Stimulated activated effector memory CD8-positive, alpha-beta T cell treated with anti-CD3 and anti-CD28 coated beads, Interleukin-12 subunit alpha, Interleukin-12 subunit beta, amount 100 ng/mL, for 72 hours (primary cell): ENCODE measurements at regions not wholly inside any gene's neighbourhood (a gene's known extent, or its start where the extent isn't known, plus 50 kb on each side); places are given as distances from the start of the nearest gene placed in this dataset.
"Not testable (repeated sequence)": the region's sequence is repeated elsewhere in the genome, so short reads cannot be mapped to it uniquely, and the experiment has no call there.

Experiments used
- ATAC-seq: fragments of 150-1000 bp; cut with Tn5 transposase; 2 replicates; pipeline ENCODE4 v1.10.0; 2021
- DNase-seq, 2 donors: peaks; one replicate each; pipeline ENCODE4 v3.0.0; 2021 to 2022; ENCODE audit warnings: low spot score in 2 of 2
- H3K27ac Mint-ChIP-seq: one replicate; pipeline ENCODE4 v1.8.0; 2022; ENCODE audit warnings: mild to moderate bottlenecking, mixed read lengths
- H3K36me3 Mint-ChIP-seq: one replicate; pipeline ENCODE4 v1.8.0; 2022; ENCODE audit warnings: mild to moderate bottlenecking, mixed read lengths
- H3K4me1 Mint-ChIP-seq: one replicate; pipeline ENCODE4 v1.8.0; 2022; ENCODE audit warnings: mixed read lengths
- H3K4me3 Mint-ChIP-seq: one replicate; pipeline ENCODE4 v1.8.0; 2022; ENCODE audit warnings: mild to moderate bottlenecking, mixed read lengths
- H3K9me3 Mint-ChIP-seq: one replicate; pipeline ENCODE4 v1.8.0; 2022; ENCODE audit warnings: mixed read lengths

- H3K36me3 Mint-ChIP-seq: no peaks in the 10 kb centered on the region
- no peak for ATAC-seq
- no peak for DNase-seq
- H3K4me1 Mint-ChIP-seq: no peaks in the 10 kb centered on the region
- H3K27ac Mint-ChIP-seq: no peak overlapping the region
- H3K4me3 Mint-ChIP-seq: no peak overlapping the region
- peaks cover 3% of the 10 kb centered on the region for H3K9me3 Mint-ChIP-seq
Measured at GRCh38 chr5:19247302-19247701, 740.7 kb downstream of the CDH18 start.

- Mint-ChIP-seq H3K4me1 (no peaks in the 10 kb centered on the region), H3K9me3 (peaks cover 8% of the 10 kb centered on the region), H3K4me3 (no peak overlapping the region), H3K27ac (no peak overlapping the region), H3K36me3 (no peaks in the 10 kb centered on the region)
- no peak for ATAC-seq
- no peak for DNase-seq
Measured at GRCh38 chr5:19256036-19256435, 732.0 kb downstream of the CDH18 start.

GRCh38 chr5:19258686-19259085 is 729.3 kb downstream of the CDH18 start:
- Mint-ChIP-seq H3K4me1 (no peaks in the 10 kb centered on the region), H3K9me3 (peaks cover 11% of the 10 kb centered on the region), H3K27ac (no peak overlapping the region), H3K36me3 (no peaks in the 10 kb centered on the region), H3K4me3 (no peak overlapping the region)
- ATAC-seq: no peak
- no peak for DNase-seq

DNA sequence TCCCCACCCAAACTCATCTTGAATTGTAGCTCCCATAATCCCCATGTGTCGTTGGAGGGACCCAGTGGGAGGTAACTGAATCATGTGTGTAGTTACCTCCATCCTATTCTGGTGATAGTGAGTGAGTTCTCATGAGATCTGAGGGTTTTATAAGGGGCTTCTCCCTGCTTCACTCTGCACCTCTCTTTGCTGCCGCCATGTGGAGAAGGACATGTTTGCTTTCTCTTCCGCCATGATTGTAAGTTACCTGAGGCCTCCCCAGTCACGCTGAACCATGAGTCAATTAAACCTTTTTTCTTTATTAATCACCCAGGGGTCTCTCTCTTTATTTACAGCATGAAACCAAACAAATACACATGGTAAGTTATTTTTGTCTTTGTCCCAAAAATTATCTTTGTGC is 726.1 kb downstream of the CDH18 start:
- H3K9me3 Mint-ChIP-seq: peaks cover 10% of the 10 kb centered on the region
- ATAC-seq: no peak
- H3K36me3 Mint-ChIP-seq: no peaks in the 10 kb centered on the region
- H3K27ac Mint-ChIP-seq: no peak overlapping the region
- no peak for DNase-seq
- no peak overlapping the region for H3K4me3 Mint-ChIP-seq
- no peaks in the 10 kb centered on the region for H3K4me1 Mint-ChIP-seq

DNA sequence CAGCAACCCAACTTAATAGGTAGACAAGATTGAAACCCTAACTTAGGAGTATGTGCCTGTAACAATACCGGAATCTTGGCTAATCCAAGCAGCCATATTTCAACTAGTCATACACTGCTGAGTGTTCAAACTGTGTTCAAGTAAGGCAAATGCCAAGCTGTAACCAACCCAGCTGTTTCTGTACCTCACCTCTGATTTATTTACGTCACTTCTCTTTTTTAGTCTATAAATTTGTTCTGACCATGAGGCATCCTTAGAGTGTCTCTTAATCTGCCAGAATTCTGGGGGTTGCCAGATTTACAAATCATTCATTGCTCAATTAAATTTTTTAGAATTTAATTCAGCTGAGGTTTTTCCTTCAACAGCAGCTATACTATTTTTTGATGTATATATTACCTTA is 723.2 kb downstream of the CDH18 start:
- DNase-seq (no peak), ATAC-seq (no peak)
- no peak overlapping the region for H3K27ac Mint-ChIP-seq
- peaks cover 13% of the 10 kb centered on the region for H3K9me3 Mint-ChIP-seq
- no peaks in the 10 kb centered on the region for H3K36me3 Mint-ChIP-seq
- no peaks in the 10 kb centered on the region for H3K4me1 Mint-ChIP-seq
- no peak overlapping the region for H3K4me3 Mint-ChIP-seq

DNA sequence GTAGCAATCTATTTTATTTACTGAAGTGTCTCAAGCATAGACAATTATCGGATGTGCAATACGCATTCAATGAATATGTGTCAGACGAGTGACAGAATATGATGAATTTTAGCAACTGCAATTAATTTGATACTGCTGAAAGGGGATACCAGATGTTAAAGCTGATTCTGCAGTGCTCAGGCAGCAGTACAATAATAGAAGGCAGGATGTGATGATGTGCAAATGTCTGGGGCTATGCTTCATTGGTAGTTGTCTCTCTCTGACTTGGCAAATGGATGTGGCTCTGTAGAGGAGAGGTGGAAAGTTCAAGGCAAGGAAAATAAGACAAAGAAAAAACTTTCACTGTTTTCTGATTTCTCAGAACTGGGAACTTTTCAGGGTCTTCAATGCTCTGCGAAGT is 721.2 kb downstream of the CDH18 start:
- no peaks in the 10 kb centered on the region for H3K4me1 Mint-ChIP-seq
- H3K9me3 Mint-ChIP-seq: peaks cover 13% of the 10 kb centered on the region
- no peak overlapping the region for H3K4me3 Mint-ChIP-seq
- DNase-seq (no peak), ATAC-seq (no peak)
- H3K36me3 Mint-ChIP-seq: no peaks in the 10 kb centered on the region
- no peak overlapping the region for H3K27ac Mint-ChIP-seq

- peaks cover 12% of the 10 kb centered on the region for H3K9me3 Mint-ChIP-seq
- no peak for DNase-seq
- H3K27ac Mint-ChIP-seq: no peak overlapping the region
- ATAC-seq: no peak
- H3K4me1 Mint-ChIP-seq: no peaks in the 10 kb centered on the region
- no peaks in the 10 kb centered on the region for H3K36me3 Mint-ChIP-seq
- no peak overlapping the region for H3K4me3 Mint-ChIP-seq
Measured at GRCh38 chr5:19270153-19270552, 717.8 kb downstream of the CDH18 start.

DNA sequence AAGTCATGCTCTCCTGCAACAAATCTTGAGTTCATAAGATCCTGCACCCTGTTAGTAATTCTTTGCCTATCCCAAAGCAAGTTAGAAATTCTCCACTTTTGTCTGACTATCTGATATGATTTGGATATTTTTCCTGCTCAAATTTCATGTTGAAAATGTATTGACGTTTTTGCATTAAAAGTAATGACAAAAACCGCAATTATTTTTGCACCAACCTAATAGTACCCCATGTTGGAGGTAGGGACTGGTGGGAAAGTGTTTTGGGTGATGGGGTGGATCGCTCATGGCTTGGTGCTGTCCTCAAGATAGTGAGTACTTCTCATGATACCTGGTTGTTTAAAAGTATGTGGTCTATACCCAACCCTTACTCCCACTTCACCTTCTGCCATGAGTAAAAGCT is 713.4 kb downstream of the CDH18 start:
- peaks cover 11% of the 10 kb centered on the region for H3K9me3 Mint-ChIP-seq
- H3K27ac Mint-ChIP-seq: no peak overlapping the region
- no peak overlapping the region for H3K4me3 Mint-ChIP-seq
- ATAC-seq (no peak), DNase-seq (no peak)
- H3K4me1 Mint-ChIP-seq: no peaks in the 10 kb centered on the region
- H3K36me3 Mint-ChIP-seq: no peaks in the 10 kb centered on the region

DNA sequence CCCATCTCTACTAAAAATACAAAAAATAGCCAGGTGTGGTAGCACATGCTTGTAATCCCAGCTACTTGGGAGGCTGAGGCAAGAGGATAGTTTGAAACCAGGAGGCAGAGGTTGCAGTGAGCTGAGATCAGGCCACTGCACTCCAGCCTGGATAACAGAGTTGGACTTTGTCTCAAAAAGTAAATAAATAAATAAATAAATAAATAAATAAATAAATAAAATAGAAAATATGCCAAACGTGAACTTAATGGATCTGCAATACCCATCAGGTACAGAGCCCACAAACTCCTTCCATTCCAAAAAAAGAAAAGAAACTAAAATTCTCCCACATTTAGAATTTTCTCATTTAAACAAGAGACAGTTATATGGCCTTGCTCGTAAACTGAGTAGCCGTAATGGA is 702.7 kb downstream of the CDH18 start:
- Mint-ChIP-seq H3K4me3 (no peak overlapping the region), H3K36me3 (no peaks in the 10 kb centered on the region), H3K9me3 (peaks cover 19% of the 10 kb centered on the region), H3K27ac (no peak overlapping the region), H3K4me1 (no peaks in the 10 kb centered on the region)
- DNase-seq (no peak), ATAC-seq (no peak)

DNA sequence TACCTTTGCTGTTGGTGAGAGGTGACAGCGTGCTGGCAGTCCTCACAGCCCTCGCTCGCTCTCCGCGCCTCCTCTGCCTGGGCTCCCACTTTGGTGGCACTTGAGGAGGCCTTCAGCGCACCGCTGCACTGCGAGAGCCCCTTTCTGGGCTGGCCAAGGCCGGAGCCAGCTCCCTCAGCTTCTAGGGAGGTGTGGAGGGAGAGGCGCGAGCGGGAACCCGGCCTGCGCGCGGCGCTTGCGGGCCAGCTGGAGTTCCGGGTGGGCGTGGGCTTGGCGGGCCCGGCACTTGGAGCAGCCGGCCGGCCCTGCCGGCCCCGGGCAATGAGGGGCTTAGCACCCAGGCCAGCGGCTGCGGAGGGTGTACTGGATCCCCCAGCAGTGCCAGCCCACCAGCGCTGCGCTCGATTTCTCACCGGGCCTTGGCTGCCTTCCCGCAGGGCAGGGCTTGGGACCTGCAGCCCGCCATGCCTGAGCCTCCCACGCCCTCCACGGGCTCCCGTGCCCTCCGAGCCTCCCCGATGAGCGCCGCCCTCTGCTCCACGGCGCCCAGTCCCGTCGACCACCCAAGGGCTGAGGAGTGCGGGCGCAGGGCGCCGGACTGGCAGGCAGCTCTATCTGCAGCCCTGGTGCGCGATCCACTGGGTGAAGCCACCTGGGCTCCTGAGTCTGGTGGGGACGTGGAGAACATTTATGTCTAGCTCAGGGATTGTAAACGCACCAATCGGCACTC is 700.3 kb downstream of the CDH18 start:
- not testable (repeated sequence) for H3K36me3 Mint-ChIP-seq, H3K4me1 Mint-ChIP-seq, ATAC-seq, H3K27ac Mint-ChIP-seq, H3K4me3 Mint-ChIP-seq, DNase-seq
- H3K9me3 Mint-ChIP-seq: peaks cover 13% of the 10 kb centered on the region

GRCh38 chr5:19288311-19288710 is 699.7 kb downstream of the CDH18 start:
- H3K4me1 Mint-ChIP-seq, ATAC-seq, H3K27ac Mint-ChIP-seq, H3K36me3 Mint-ChIP-seq, H3K4me3 Mint-ChIP-seq, DNase-seq: not testable (repeated sequence)
- H3K9me3 Mint-ChIP-seq: peaks cover 16% of the 10 kb centered on the region

GRCh38 chr5:19297934-19298333 is 690.1 kb downstream of the CDH18 start:
- DNase-seq (no peak), ATAC-seq (no peak)
- Mint-ChIP-seq H3K4me3 (no peak overlapping the region), H3K9me3 (peaks cover 9% of the 10 kb centered on the region), H3K27ac (no peak overlapping the region), H3K4me1 (no peaks in the 10 kb centered on the region), H3K36me3 (no peaks in the 10 kb centered on the region)

DNA sequence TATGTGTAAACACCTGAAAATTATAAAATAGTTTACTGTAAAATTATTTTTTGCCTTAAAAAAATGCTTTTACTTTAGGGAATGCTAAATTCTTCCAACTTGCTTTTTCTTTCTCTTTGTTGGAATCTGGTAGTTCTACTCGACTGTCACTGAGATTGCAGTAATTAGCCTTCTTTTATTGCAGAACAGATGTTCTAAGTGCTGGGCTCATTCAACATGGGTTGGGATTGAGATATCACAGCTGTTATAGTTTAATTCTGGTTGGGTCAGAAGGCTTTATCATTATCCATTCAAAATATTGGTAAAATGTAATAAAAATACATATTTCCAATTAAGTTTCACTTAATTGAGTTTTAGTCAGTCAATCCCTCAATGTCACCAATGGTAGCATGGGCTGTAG is 686.7 kb downstream of the CDH18 start:
- no peak for ATAC-seq

GRCh38 chr5:19314840-19315239 is 673.2 kb downstream of the CDH18 start:
- Mint-ChIP-seq H3K9me3 (peaks cover 32% of the 10 kb centered on the region), H3K36me3 (no peaks in the 10 kb centered on the region), H3K4me3 (no peak overlapping the region), H3K4me1 (no peaks in the 10 kb centered on the region), H3K27ac (no peak overlapping the region)
- DNase-seq (no peak), ATAC-seq (no peak)

More for the DNA sequence above, 686.7 kb downstream of the CDH18 start:
- Mint-ChIP-seq H3K36me3 (no peaks in the 10 kb centered on the region), H3K9me3 (peaks cover 8% of the 10 kb centered on the region), H3K27ac (no peak overlapping the region), H3K4me3 (no peak overlapping the region), H3K4me1 (no peaks in the 10 kb centered on the region)
- no peak for DNase-seq

DNA sequence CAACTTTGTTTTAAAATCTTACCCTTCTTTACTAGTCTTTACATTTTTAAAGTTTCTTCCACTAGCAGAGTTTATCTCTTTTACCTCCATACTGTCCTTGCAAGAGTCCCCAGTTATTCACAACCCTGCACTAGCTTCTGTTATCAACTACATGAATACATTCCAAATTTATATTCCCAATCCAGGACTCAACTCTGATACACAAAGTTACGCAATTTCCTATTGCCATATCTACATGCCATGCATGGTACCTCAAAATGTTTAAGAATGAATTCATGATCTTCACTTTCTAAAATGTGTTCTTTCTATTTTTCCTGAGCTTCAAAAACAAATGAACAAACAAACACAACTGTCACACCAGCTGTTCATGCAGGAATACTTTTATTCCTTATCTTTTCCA is 668.7 kb downstream of the CDH18 start:
- no peaks in the 10 kb centered on the region for H3K36me3 Mint-ChIP-seq

GRCh38 chr5:19322716-19323485 is 665.1 kb downstream of the CDH18 start:
- H3K9me3 Mint-ChIP-seq: peaks cover 10% of the 10 kb centered on the region
- DNase-seq (no peak), ATAC-seq (no peak)
- no peaks in the 10 kb centered on the region for H3K36me3 Mint-ChIP-seq
- H3K4me1 Mint-ChIP-seq: no peaks in the 10 kb centered on the region
- H3K4me3 Mint-ChIP-seq: no peak overlapping the region
- H3K27ac Mint-ChIP-seq: no peak overlapping the region

More for the DNA sequence above, 668.7 kb downstream of the CDH18 start:
- Mint-ChIP-seq H3K27ac (no peak overlapping the region), H3K4me1 (no peaks in the 10 kb centered on the region), H3K9me3 (peaks cover 16% of the 10 kb centered on the region), H3K4me3 (no peak overlapping the region)
- no peak for ATAC-seq
- DNase-seq: no peak
